ENCODE measurements at regions not wholly inside any gene's neighbourhood (a gene's known extent, or its start where the extent isn't known, plus 50 kb on each side); places are given as distances from the start of the nearest gene placed in this dataset.

DNA sequence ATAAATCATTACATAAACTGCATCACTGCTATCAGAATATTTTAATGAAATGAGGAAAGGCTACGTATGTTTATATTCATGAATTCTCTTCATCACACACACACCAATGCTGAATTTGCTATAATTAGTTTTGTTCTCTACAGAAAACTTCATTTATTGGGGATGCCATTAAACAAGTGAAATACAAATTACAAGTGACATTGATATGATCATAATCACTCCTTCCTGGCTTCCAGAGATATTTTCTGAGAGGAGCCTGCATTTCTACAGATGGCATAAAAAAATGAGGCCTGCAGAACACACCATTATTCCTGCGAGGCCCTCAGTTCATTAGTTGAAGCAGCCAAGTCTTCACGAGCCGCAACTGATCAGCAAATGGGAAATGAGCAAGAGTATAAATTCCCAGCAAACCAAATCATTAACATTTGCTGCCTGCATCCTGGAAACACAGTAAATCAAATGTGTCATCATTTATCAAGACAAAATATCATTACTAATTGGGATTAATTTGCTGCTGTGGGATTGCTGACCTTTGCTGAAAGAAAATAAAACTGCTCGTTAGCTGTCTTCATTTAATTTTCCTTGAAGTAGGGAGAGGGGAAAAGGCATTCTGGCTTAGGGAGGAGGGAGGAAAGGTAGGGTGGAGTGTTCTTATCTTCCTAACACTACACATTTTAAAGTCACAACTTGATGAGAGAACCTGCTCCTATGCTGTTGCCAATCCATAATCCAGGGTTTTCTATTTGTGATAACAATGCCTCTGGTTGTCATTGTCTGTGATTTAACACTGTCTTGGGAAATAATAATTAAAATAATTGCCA lies 921.9 kb downstream of the SQOR start:
- Histone ChIP-seq H4K91ac (ENCODE audit: insufficient read length, low read depth, low read length) (no peak overlapping the region), H3K9ac (ENCODE audit: extremely low read depth, insufficient read length, low read length) (no peak overlapping the region), H3K79me1 (ENCODE audit: insufficient read depth, low read depth, low read length, poor library complexity, severe bottlenecking) (no peaks in the 10 kb centered on the region), H3K4me2 (ENCODE audit: insufficient read depth, insufficient read length, low read length) (no peak overlapping the region), H2BK5ac (ENCODE audit: insufficient read length, low read length) (no peak overlapping the region), H3K9me3 (ENCODE audit: control insufficient read depth, low read depth, low read length) (no peaks in the 10 kb centered on the region), H4K5ac (ENCODE audit: insufficient read length, low read depth, low read length) (no peak overlapping the region), H3K4me1 (ENCODE audit: insufficient read depth, low read length) (no peaks in the 10 kb centered on the region), H3K56ac (ENCODE audit: insufficient read length, low read depth, low read length) (no peak overlapping the region), H3K23me2 (ENCODE audit: insufficient read length, low read depth, low read length, poor library complexity, severe bottlenecking) (no peaks in the 10 kb centered on the region), H2BK120ac (ENCODE audit: low read depth, low read length, poor library complexity, severe bottlenecking) (no peak overlapping the region), H3K14ac (ENCODE audit: insufficient read depth, low read length) (no peak overlapping the region), H3K79me2 (ENCODE audit: insufficient read depth, low read length) (no peaks in the 10 kb centered on the region), H3K18ac (ENCODE audit: insufficient read length, low read depth, low read length) (no peak overlapping the region), H2BK20ac (ENCODE audit: low read depth, low read length, poor library complexity, severe bottlenecking) (no peak overlapping the region), H4K20me1 (ENCODE audit: control insufficient read depth, insufficient read depth, insufficient read length) (no peaks in the 10 kb centered on the region), H3K27me3 (ENCODE audit: insufficient read depth, low read length) (no peaks in the 10 kb centered on the region), H3K23ac (ENCODE audit: insufficient read length, low read depth, low read length) (no peak overlapping the region), H3T11ph (ENCODE audit: low read length) (no peak overlapping the region), H2AK5ac (ENCODE audit: insufficient read length, low read length) (no peak overlapping the region), H4K8ac (replicated peaks; ENCODE audit: insufficient read length, low read depth, low read length) (no peak overlapping the region), H2BK12ac (ENCODE audit: insufficient read length, low read depth, low read length) (no peak overlapping the region), H2BK15ac (ENCODE audit: low read depth, low read length) (no peak overlapping the region), H3K4ac (ENCODE audit: low read depth, low read length) (no peak overlapping the region), H3K27ac (ENCODE audit: insufficient read length, low read depth, low read length) (no peak overlapping the region), H2AFZ (ENCODE audit: low read length) (no peak overlapping the region)
- Mint-ChIP-seq H3K27me3 (ENCODE audit: low read depth) (no peaks in the 10 kb centered on the region), H3K9me3 (no peaks in the 10 kb centered on the region), H3K4me1 (peaks cover 0 to 7% of the 10 kb centered on the region in 2 experiments; a peak in 1 of 4 replicates), H3K4me3 (no peak overlapping the region), H3K36me3 (ENCODE audit: insufficient read depth in 1 of 3, low read depth in 3 of 3) (no peaks in the 10 kb centered on the region), H3K27ac (no peak overlapping the region)
- DNase-seq, result no peak
- TF ChIP-seq, protein P1, sequence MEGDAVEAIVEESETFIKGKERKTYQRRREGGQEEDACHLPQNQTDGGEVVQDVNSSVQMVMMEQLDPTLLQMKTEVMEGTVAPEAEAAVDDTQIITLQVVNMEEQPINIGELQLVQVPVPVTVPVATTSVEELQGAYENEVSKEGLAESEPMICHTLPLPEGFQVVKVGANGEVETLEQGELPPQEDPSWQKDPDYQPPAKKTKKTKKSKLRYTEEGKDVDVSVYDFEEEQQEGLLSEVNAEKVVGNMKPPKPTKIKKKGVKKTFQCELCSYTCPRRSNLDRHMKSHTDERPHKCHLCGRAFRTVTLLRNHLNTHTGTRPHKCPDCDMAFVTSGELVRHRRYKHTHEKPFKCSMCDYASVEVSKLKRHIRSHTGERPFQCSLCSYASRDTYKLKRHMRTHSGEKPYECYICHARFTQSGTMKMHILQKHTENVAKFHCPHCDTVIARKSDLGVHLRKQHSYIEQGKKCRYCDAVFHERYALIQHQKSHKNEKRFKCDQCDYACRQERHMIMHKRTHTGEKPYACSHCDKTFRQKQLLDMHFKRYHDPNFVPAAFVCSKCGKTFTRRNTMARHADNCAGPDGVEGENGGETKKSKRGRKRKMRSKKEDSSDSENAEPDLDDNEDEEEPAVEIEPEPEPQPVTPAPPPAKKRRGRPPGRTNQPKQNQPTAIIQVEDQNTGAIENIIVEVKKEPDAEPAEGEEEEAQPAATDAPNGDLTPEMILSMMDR (conservative IDR thresholded peaks at IDR 0.05), result no peak
- no CpG with 5 or more reads among the region's 5 CpGs for WGBS (ENCODE audit: extremely low coverage, insufficient read length, low lambda C conversion rate)

All from H9 (cell line).